Tibial artery (tissue), 4 donors: ENCODE measurements at regions not wholly inside any gene's neighbourhood (a gene's known extent, or its start where the extent isn't known, plus 50 kb on each side); places are given as distances from the start of the nearest gene placed in this dataset.

ENCODE experiments used
- DNase-seq, 2 donors: peaks; one replicate each; pipeline ENCODE4 v3.0.0-alpha.2; 2019
- H3K27ac ChIP-seq, 2 donors: fragments of 200-600 bp; sonication (generic) in 1 of 2; 1 replicate in 1 of 2; 2 replicates in 1 of 2; pipeline ENCODE4 v1.5.1; 2018 to 2019; ENCODE audit warnings: mild to moderate bottlenecking in 1 of 2
- H3K27me3 ChIP-seq, 2 donors: fragments of 200-600 bp; sonication (generic) in 1 of 2; one replicate each; pipeline versions ENCODE4 v1.5.1 to v1.6.0; 2016 to 2019
- H3K36me3 ChIP-seq, 3 donors: fragments of 200-600 bp; sonication (generic) in 2 of 3; one replicate each; pipeline ENCODE4 v1.5.1; 2016 to 2019; ENCODE audit warnings: mild to moderate bottlenecking in 2 of 3
- H3K4me1 ChIP-seq, 4 donors: fragments of 200-600 bp; sonication (generic) in 2 of 4; 1 replicate in 3 of 4; 2 replicates in 1 of 4; pipeline ENCODE4 v1.5.1; 2016 to 2019
- H3K4me3 ChIP-seq, 2 donors: fragments of 200-600 bp; sonication (generic) in 1 of 2; 1 replicate in 1 of 2; 2 replicates in 1 of 2; pipeline ENCODE4 v1.5.1; 2018 to 2019; ENCODE audit warnings: mild to moderate bottlenecking in 2 of 2
- H3K9me3 ChIP-seq, 3 donors: fragments of 200-600 bp; sonication (generic) in 1 of 3; one replicate each; pipeline ENCODE4 v1.5.1; 2016 to 2019
- intact Hi-C: fragments of 100-400 bp; cut with DNase I; formaldehyde crosslinking; loops from one replicate; pipeline ENCODE4 v1.15.0; 2023; ENCODE audit warnings: low total_unique reads
- TF ChIP-seq, protein P1 (sequence below), 2 experiments: fragments of 200-600 bp in 1 of 2; fragments of 450-650 bp in 1 of 2; IDR thresholded peaks; one replicate each; pipeline ENCODE4 v1.5.1; 2017 to 2019; ENCODE audit warnings: antibody characterized with exemption in 2 of 2, mild to moderate bottlenecking in 1 of 2, moderate library complexity in 1 of 2

DNA sequence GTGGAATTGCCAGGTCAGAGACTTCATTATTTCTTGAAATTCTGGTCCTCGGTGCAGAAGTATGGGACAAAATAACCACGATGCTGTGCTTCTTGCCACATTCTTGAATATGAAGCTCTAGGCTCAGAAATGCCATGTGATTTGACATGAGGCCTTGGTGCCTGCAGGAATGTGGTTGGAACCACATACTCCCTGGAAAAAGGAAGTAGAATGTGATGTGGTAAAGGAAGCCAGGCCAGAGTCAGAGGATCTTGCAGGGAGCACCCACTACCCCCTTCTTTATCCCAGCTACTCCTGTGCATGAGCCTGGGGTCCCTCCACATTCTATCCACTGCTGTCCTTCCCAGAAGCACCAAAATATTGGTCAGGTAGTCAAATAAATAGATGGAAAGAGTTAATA is 80.9 kb downstream of the FOXD1 start:
- Histone ChIP-seq H3K27me3 (peaks cover 0 to 8% of the 10 kb centered on the region in 2 donors), H3K36me3 (no peaks in the 10 kb centered on the region), H3K9me3 (no peaks in the 10 kb centered on the region), H3K4me1 (no peaks in the 10 kb centered on the region), H3K4me3 (no peak overlapping the region), H3K27ac (no peak overlapping the region)
- TF ChIP-seq, protein P1, sequence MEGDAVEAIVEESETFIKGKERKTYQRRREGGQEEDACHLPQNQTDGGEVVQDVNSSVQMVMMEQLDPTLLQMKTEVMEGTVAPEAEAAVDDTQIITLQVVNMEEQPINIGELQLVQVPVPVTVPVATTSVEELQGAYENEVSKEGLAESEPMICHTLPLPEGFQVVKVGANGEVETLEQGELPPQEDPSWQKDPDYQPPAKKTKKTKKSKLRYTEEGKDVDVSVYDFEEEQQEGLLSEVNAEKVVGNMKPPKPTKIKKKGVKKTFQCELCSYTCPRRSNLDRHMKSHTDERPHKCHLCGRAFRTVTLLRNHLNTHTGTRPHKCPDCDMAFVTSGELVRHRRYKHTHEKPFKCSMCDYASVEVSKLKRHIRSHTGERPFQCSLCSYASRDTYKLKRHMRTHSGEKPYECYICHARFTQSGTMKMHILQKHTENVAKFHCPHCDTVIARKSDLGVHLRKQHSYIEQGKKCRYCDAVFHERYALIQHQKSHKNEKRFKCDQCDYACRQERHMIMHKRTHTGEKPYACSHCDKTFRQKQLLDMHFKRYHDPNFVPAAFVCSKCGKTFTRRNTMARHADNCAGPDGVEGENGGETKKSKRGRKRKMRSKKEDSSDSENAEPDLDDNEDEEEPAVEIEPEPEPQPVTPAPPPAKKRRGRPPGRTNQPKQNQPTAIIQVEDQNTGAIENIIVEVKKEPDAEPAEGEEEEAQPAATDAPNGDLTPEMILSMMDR (IDR thresholded peaks at IDR 0.05), result no peak
- intact Hi-C loops, result no loop called here
- no peak for DNase-seq

DNA sequence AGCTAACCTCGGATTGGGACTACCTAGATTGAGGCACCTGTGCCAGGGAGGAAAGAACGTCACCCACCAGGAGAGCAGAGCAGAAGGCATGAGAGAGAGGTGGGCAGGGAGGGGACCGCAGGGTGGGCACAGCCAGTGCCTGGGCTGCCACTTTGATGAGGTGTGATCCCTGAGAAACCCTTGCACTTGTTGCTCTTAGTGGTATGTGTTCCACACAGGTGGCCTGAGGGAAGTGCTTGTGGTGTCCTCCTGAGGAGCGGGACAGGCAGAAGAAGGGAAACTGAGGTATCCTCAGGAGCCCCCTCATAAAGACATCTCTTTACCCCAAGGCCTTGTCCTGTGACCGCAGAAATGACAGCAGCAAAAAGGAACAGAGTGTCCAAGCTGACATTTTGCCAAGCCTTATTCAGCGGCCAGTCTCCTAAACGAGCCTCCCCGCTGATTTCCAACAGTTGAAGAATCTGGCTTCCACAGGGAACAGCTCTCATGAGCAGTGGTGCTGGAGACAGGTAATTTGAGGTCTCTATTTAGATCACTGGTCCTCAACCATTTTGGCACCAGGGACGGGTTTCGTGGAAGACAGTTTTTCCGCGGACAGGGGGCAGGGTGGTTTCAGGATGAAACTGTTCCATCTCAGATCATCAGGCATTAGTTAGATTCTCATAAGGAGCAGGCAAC is 82.4 kb downstream of the FOXD1 start:
- no peaks in the 10 kb centered on the region for H3K36me3 ChIP-seq
- DNase-seq, result no peak
- no peaks in the 10 kb centered on the region for H3K4me1 ChIP-seq
- no peak overlapping the region for H3K4me3 ChIP-seq
- intact Hi-C loops, result no loop called here
- no peak overlapping the region for H3K27ac ChIP-seq
- H3K9me3 ChIP-seq, result no peaks in the 10 kb centered on the region
- TF ChIP-seq, protein P1 (IDR thresholded peaks at IDR 0.05), result no peak
- H3K27me3 ChIP-seq, result peaks cover 0 to 8% of the 10 kb centered on the region in 2 donors

DNA sequence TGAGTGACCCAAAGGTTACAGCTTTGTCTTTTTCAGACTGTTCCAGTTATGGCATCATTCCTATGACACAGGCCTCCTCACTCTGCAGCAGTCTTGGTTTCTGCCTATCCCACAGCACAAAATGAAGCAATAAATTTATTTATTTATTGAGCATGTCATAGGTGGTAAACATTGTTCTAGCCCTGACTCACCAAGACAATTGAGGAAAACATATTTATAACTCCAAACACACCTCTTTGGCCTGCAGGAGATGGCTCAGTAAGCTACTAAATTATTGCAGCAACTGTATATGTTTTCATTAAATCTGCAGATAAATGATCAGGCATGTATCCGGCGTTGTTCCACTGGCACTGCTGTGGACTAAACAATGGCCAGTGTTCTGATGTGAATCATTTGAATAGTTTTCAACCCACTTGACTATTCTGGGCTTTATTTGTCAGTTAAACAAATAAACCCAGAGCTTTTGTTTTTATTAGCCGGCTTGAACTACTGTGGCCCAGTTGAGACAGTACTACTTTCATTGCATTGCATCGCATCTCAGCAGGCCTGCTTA is 83.2 kb downstream of the FOXD1 start:
- no peaks in the 10 kb centered on the region for H3K9me3 ChIP-seq
- H3K36me3 ChIP-seq, result no peaks in the 10 kb centered on the region
- intact Hi-C loops, result no loop called here
- no peak overlapping the region for H3K4me3 ChIP-seq
- no peak overlapping the region for H3K27ac ChIP-seq
- TF ChIP-seq, protein P1 (IDR thresholded peaks at IDR 0.05), result no peak
- peaks cover 0 to 6% of the 10 kb centered on the region in 2 donors for H3K27me3 ChIP-seq
- H3K4me1 ChIP-seq, result no peaks in the 10 kb centered on the region
- DNase-seq, result no peak

DNA sequence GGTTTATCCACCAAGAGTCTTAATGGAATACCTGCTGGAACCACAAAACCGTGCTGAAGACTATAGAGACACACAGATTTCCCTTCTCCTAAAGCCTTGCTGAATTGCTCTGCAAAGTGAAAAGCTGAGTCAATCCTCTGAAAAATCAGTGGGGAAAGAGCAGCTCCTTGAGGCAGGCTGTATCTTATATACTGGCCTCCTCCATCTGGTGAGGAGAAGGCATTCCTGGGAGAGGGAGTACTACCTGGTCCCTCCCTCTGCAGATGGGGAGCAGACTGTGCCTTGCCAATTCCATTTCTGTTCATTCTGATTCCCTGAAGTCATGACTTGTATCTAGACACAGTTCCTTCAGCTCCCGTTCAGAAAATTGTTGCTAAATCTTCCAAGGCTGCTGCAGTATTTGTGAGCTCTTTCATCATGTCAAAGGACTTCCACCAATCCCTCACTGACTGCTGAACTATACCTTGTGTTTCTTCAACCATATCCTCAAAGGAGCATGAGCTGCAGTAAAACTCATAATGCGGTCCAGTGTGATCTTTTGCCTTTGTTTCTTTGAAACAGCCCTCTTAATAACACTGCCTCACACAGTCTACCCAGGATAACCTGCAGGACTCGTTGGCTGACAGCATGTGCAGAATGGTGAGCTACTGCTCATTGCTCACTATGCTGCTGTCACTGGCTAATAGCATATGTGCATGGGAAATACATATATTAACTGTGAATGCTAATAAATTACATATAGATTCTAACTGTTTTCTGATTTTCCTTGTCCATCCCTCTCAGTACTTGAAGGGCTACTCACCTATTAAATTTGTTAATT is 84.5 kb downstream of the FOXD1 start:
- Histone ChIP-seq H3K4me3 (no peak overlapping the region), H3K36me3 (no peaks in the 10 kb centered on the region), H3K9me3 (no peaks in the 10 kb centered on the region), H3K27ac (no peak overlapping the region), H3K27me3 (no peaks in the 10 kb centered on the region), H3K4me1 (no peaks in the 10 kb centered on the region)
- TF ChIP-seq, protein P1 (IDR thresholded peaks at IDR 0.05), result no peak
- DNase-seq, result no peak
- intact Hi-C loops, result no loop called here

DNA sequence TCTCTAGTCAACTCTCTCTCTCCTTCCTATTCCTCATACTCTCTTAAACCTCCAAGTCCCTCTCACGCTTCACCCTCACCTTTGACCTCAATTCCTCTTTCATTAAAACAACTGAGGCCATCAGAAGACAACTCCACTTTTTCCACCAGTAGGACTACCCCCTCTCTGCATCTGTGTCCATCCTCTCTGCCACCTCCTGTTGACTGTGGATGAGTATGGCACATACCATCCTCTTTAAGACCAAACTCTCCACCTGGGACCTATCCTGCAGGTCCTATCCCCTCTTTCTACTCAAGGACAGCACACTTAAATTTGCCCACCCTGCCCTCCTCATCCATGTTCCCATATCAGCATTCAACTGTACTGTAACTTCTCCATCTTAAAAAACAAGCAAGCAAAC is 89.2 kb downstream of the FOXD1 start:
- no peaks in the 10 kb centered on the region for H3K9me3 ChIP-seq
- H3K27me3 ChIP-seq, result no peaks in the 10 kb centered on the region
- H3K36me3 ChIP-seq, result no peaks in the 10 kb centered on the region
- no peak overlapping the region for H3K4me3 ChIP-seq
- intact Hi-C loops, result no loop called here
- no peak overlapping the region for H3K27ac ChIP-seq
- no peaks in the 10 kb centered on the region for H3K4me1 ChIP-seq
- TF ChIP-seq, protein P1 (IDR thresholded peaks at IDR 0.05), result no peak
- no peak for DNase-seq
